ENCODE measurements at regions not wholly inside any gene's neighbourhood (a gene's known extent, or its start where the extent isn't known, plus 50 kb on each side); places are given as distances from the start of the nearest gene placed in this dataset.

- DNase-seq, result no peak
Observed at GRCh38 chr5:112668911-112669310, 68.8 kb upstream of the APC start.

GRCh38 chr5:112669328-112669963, 68.2 kb upstream of the APC start:
- DNase-seq, result no peak

GRCh38 chr5:112671687-112672086, 66.0 kb upstream of the APC start:
- DNase-seq, result no peak

GRCh38 chr5:112681481-112681908, 56.2 kb upstream of the APC start:
- peak; percentile 87 for DNase-seq

- DNase-seq, result no peak
Observed at GRCh38 chr5:112682621-112683061, 55.0 kb upstream of the APC start.

GRCh38 chr5:112684121-112684520, 53.6 kb upstream of the APC start:
- no peak for DNase-seq

- DNase-seq, result no peak
Observed at GRCh38 chr5:112684737-112685136, 52.9 kb upstream of the APC start.

- DNase-seq, result no peak
Observed at GRCh38 chr5:112685386-112685785, 52.3 kb upstream of the APC start.

GRCh38 chr5:112685931-112686330, 51.8 kb upstream of the APC start:
- DNase-seq, result peak; percentile 2

- no peak for DNase-seq
Observed at GRCh38 chr5:112686675-112687074, 51.0 kb upstream of the APC start.

- no peak for DNase-seq
Observed at GRCh38 chr5:112687306-112687705, 50.4 kb upstream of the APC start.
